Fibroblast of pulmonary artery (primary cell): ENCODE measurements at regions not wholly inside any gene's neighbourhood (a gene's known extent, or its start where the extent isn't known, plus 50 kb on each side); places are given as distances from the start of the nearest gene placed in this dataset.

Source experiments
- DNase-seq: peaks from one replicate; pipeline ENCODE4 v3.0.0-alpha.2; 2010; ENCODE audit warnings: low read depth
- H3K4me3 ChIP-seq: replicated peaks from 2 replicates; pipeline ENCODE4 v1.5.1; 2011; ENCODE audit warnings: low read depth, mild to moderate bottlenecking, control low read depth, low read length, moderate library complexity
- CTCF ChIP-seq: IDR thresholded peaks from 2 replicates; pipeline ENCODE4 v1.5.1; 2011; ENCODE audit warnings: mild to moderate bottlenecking, control low read depth, low read length, inconsistent platforms; ENCODE audit errors: missing control alignments

- no peak overlapping the region for H3K4me3 ChIP-seq
- DNase-seq = no peak
- no peak for TF ChIP-seq CTCF
Observed at GRCh38 chr5:143462431-143462830, 58.9 kb upstream of the NR3C1 start.

GRCh38 chr5:143459433-143459832 lies 55.9 kb upstream of the NR3C1 start:
- no peak for DNase-seq
- TF ChIP-seq CTCF = no peak
- no peak overlapping the region for H3K4me3 ChIP-seq

GRCh38 chr5:143456952-143457547 lies 53.6 kb upstream of the NR3C1 start:
- DNase-seq = peak; percentile 65
- no peak for TF ChIP-seq CTCF
- H3K4me3 ChIP-seq = no peak overlapping the region

DNA sequence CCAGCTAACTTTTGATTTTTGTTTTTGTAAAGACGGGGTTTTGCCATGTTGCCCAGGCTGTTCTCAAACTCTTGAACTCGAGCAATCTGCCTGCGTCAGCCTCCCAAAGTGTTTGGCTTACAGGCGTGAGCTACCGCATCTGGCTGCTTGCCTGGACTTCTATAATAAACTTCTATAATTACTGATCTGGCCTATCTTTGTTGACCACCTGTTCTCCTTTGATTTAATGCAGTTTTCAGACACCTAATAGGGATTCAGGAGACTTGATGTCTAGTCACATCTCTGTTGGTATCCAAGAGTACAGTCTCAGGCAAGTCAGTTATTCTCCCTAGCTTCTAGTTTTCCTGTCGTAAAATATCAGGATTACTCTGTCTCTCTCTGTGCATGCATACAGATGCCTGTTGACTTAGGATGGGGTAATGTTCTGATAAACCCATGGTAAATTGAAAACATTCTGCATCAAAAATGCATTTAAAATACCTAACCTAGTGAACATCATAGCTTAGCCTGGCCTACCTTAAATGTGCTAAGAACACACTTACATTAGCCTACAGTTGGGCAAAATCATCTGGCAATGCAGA lies 51.5 kb upstream of the NR3C1 start:
- no peak overlapping the region for H3K4me3 ChIP-seq
- no peak for TF ChIP-seq CTCF
- DNase-seq = no peak

GRCh38 chr5:143453720-143454119 lies 50.2 kb upstream of the NR3C1 start:
- DNase-seq = no peak
- no peak for TF ChIP-seq CTCF
- no peak overlapping the region for H3K4me3 ChIP-seq
